HPDE6-E6E7 (cell line): ENCODE measurements at regions not wholly inside any gene's neighbourhood (a gene's known extent, or its start where the extent isn't known, plus 50 kb on each side); places are given as distances from the start of the nearest gene placed in this dataset.
"Not testable (repeated sequence)": the region's sequence is repeated elsewhere in the genome, so short reads cannot be mapped to it uniquely, and the experiment has no call there.

Source experiments
- DNase-seq: peaks from one replicate; pipeline ENCODE4 v3.0.0; 2011; ENCODE audit warnings: missing footprints; ENCODE audit errors: extremely low spot score

- no peak for DNase-seq
Observed at GRCh38 chr12:58009405-58010195, 68.2 kb downstream of the ATP23 start.

- DNase-seq, result no peak
Observed at GRCh38 chr12:58011676-58012075, 70.3 kb downstream of the ATP23 start.

GRCh38 chr12:58022379-58023020 is 81.1 kb downstream of the ATP23 start:
- DNase-seq, result not testable (repeated sequence)

- DNase-seq, result no peak
Observed at GRCh38 chr12:58025431-58025830, 84.1 kb downstream of the ATP23 start.

- no peak for DNase-seq
Observed at GRCh38 chr12:58026426-58026825, 85.1 kb downstream of the ATP23 start.

GRCh38 chr12:58026897-58027891 is 85.8 kb downstream of the ATP23 start:
- DNase-seq, result no peak

- no peak for DNase-seq
Observed at GRCh38 chr12:58028294-58028693, 86.9 kb downstream of the ATP23 start.

GRCh38 chr12:58029260-58029659 is 87.9 kb downstream of the ATP23 start:
- DNase-seq, result no peak

GRCh38 chr12:58030566-58031279 is 89.4 kb downstream of the ATP23 start:
- peak; percentile 88 for DNase-seq

GRCh38 chr12:58032156-58032555 is 90.8 kb downstream of the ATP23 start:
- DNase-seq, result no peak

- no peak for DNase-seq
Observed at GRCh38 chr12:58033831-58034230, 92.5 kb downstream of the ATP23 start.

GRCh38 chr12:58034311-58034710 is 92.9 kb downstream of the ATP23 start:
- DNase-seq, result no peak

- no peak for DNase-seq
Observed at GRCh38 chr12:58034712-58035111, 93.3 kb downstream of the ATP23 start.

- no peak for DNase-seq
Observed at GRCh38 chr12:58041441-58041840, 100.1 kb downstream of the ATP23 start.

GRCh38 chr12:58044966-58045365 is 103.6 kb downstream of the ATP23 start:
- no peak for DNase-seq

GRCh38 chr12:58046271-58046670 is 104.9 kb downstream of the ATP23 start:
- DNase-seq, result no peak

GRCh38 chr12:58051378-58051777 is 110.0 kb downstream of the ATP23 start:
- no peak for DNase-seq

GRCh38 chr12:58064666-58065065 is 123.3 kb downstream of the ATP23 start:
- no peak for DNase-seq

- DNase-seq, result no peak
Observed at GRCh38 chr12:58066296-58066695, 124.9 kb downstream of the ATP23 start.

GRCh38 chr12:58067610-58068387 is 126.4 kb downstream of the ATP23 start:
- DNase-seq, result peak; percentile 71

GRCh38 chr12:58068706-58069105 is 127.3 kb downstream of the ATP23 start:
- no peak for DNase-seq
